ENCODE measurements at regions not wholly inside any gene's neighbourhood (a gene's known extent, or its start where the extent isn't known, plus 50 kb on each side); places are given as distances from the start of the nearest gene placed in this dataset.

DNA sequence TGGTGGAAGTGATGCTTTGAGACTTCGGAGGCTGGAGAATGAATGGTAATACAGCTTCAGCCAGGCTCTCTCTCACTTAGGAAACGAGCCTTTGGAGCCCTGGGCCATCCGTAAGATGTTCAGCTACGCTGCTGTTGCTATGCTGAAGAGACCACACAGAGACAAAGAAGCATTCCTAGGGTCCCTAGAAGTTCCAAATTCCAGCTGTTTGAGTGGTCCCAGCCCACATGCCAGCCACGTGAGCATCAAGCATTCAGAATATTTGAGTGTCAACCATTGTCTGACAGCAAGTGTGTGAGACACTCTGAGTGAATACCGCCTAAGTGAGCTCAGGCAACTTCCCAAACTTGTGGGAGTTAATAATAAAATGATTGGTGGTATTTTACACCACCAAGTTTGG lies 212.9 kb downstream of the CD47 start:
- ChIA-PET POLR2A (no interaction called here), CTCF (interaction anchor here (1.3 kb wide), 1 partner anchor 11 kb away, joined by 4 read pairs; no protein-coding TSS in a partner anchor)
- no peak for DNase-seq (ENCODE audit: extremely low spot score)
- TF ChIP-seq, protein P1, sequence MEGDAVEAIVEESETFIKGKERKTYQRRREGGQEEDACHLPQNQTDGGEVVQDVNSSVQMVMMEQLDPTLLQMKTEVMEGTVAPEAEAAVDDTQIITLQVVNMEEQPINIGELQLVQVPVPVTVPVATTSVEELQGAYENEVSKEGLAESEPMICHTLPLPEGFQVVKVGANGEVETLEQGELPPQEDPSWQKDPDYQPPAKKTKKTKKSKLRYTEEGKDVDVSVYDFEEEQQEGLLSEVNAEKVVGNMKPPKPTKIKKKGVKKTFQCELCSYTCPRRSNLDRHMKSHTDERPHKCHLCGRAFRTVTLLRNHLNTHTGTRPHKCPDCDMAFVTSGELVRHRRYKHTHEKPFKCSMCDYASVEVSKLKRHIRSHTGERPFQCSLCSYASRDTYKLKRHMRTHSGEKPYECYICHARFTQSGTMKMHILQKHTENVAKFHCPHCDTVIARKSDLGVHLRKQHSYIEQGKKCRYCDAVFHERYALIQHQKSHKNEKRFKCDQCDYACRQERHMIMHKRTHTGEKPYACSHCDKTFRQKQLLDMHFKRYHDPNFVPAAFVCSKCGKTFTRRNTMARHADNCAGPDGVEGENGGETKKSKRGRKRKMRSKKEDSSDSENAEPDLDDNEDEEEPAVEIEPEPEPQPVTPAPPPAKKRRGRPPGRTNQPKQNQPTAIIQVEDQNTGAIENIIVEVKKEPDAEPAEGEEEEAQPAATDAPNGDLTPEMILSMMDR (IDR thresholded peaks at IDR 0.05; ENCODE audit: control extremely low read depth, extremely low read depth, low read depth, missing control alignments) = no peak

DNA sequence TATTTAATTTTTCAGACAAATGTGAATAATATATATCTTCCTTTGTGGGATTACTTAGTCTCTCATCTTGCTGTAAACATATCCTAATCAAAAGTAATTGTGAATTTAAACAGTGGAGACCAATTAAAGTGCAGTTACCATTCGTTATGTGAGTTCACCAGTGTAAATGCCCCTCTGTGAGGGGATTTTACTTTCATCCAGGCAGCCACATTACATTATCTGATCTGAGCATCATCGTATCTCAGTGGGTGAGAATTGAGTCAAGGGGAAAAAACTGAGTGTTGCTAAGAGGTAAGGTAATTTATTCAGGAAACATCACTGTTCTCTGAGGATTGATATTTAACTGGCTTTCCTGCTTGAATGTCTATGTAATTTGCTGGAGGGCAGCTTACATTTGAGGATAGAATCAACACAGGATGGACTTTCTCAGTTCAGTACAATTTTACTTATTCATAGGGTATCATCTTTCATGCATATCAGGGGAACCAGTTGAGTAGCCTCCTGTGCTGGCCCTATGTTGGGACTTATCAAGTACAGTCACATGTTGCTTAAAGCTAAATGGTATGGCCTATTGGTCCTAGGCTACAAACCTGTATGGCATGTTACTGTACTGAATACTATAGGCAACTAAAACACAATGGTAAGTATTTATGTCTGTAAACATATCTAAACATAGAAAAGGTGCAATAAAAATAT lies 219.7 kb downstream of the CD47 start:
- DNase-seq (ENCODE audit: extremely low spot score) = no peak
- CTCF ChIA-PET = interaction anchor here (1.5 to 5.1 kb wide), 5 partner anchors 12 to 297 kb away, joined by 3 to 19 read pairs (median 6); no protein-coding TSS in a partner anchor
- POLR2A ChIA-PET = no interaction called here
- TF ChIP-seq, protein P1 (IDR thresholded peaks at IDR 0.05; ENCODE audit: control extremely low read depth, extremely low read depth, low read depth, missing control alignments) = no peak

DNA sequence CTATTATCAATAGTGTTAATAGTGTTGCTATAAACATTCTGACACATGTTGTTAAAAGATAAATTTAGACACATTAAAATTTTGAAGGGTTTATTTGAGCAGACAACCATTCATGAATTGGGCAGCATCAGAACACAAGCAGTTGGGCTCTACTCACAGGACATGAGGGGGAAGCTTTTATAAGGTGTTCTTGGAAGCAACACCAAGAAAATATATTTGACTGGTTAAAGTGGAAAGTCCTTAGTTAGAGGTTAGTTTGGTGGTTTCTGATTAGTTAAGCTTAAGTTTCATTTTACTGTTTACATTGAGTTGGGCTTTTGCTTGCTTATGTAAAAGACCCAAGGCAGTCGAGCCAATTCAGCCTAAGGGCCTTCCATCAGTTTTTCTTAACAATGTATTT lies 220.7 kb downstream of the CD47 start:
- TF ChIP-seq, protein P1 (IDR thresholded peaks at IDR 0.05; ENCODE audit: control extremely low read depth, extremely low read depth, low read depth, missing control alignments) = no peak
- DNase-seq (ENCODE audit: extremely low spot score) = no peak
- POLR2A ChIA-PET = no interaction called here
- CTCF ChIA-PET = interaction anchor here (0.8 to 5.1 kb wide), 8 partner anchors 11 to 515 kb away, joined by 3 to 19 read pairs (median 4); no protein-coding TSS in a partner anchor

DNA sequence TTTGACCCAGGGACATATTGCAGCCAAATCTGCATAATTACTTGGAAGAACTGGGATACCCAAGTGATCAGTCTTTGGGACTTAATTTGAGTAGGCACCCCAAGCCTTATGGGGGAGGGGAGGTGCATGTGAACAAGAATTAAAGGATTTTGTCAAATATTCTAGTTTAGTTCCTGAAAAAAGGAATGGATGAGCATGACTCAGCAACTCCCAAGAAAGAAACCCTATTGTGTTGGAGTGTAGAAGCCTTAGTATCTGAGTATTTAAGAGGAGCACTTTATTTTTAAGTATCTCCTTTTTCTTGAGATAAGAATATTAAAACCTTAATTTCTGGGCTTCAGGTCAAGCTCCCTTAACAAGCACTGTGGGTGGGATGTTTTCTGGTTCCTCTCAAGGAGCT lies 222.4 kb downstream of the CD47 start:
- CTCF ChIA-PET = interaction anchor here (1.6 to 5.1 kb wide), 3 partner anchors 9 to 59 kb away, joined by 4 to 19 read pairs (median 5); no protein-coding TSS in a partner anchor
- POLR2A ChIA-PET = no interaction called here
- TF ChIP-seq, protein P1 (IDR thresholded peaks at IDR 0.05; ENCODE audit: control extremely low read depth, extremely low read depth, low read depth, missing control alignments) = no peak
- no peak for DNase-seq (ENCODE audit: extremely low spot score)

DNA sequence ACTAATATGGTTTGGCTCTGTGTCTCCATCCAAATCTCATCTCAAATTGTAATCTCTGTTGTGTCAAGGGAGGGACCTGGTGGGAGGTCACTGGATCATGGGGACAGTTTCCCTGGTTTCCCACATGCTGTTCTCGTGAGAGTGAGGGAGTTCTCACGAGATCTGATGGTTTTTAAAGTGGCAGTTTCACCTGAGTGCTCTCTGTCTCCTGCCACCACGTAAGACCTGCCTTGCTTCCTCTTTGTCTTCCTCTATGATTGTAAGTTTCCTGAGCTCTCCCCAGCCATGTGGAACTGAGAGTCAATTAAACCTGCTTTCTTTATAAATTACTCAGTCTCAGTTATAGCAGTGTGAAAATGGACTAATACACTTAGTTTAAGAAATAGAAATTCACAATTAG lies 228.9 kb downstream of the CD47 start:
- ChIA-PET POLR2A (no interaction called here), CTCF (interaction anchor here (1.1 kb wide), 1 partner anchor 66 kb away, joined by 3 read pairs; no protein-coding TSS in a partner anchor)
- DNase-seq (ENCODE audit: extremely low spot score) = no peak
- TF ChIP-seq, protein P1 (IDR thresholded peaks at IDR 0.05; ENCODE audit: control extremely low read depth, extremely low read depth, low read depth, missing control alignments) = no peak

DNA sequence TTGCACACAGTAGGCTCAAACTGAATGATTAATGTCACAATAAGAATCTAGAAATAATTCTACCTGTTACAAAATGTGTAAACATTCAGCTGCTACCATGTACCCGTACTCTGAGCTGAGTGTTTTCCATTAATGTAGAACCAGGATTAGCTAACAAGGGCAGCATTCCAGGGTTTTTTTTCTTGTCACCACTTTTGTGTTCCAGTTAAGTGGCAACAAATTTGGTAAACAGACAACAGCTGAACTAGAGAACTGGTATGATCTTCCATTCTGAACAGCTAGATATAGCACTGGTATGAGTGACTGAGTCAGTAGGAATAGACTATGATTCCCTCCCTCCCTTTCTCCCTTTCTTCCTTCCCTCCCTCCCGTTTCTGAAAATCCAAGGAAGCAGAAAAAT lies 229.4 kb downstream of the CD47 start:
- POLR2A ChIA-PET = no interaction called here
- CTCF ChIA-PET = interaction anchor here (1.5 kb wide), 1 partner anchor 9 kb away, joined by 5 read pairs; no protein-coding TSS in a partner anchor

More for the DNA sequence above, 229.4 kb downstream of the CD47 start:
- no peak for DNase-seq (ENCODE audit: extremely low spot score)
- TF ChIP-seq, protein P1 (IDR thresholded peaks at IDR 0.05; ENCODE audit: control extremely low read depth, extremely low read depth, low read depth, missing control alignments) = no peak
